ENCODE measurements at regions not wholly inside any gene's neighbourhood (a gene's known extent, or its start where the extent isn't known, plus 50 kb on each side); places are given as distances from the start of the nearest gene placed in this dataset.

- Mint-ChIP-seq H3K4me3 (ENCODE audit: unreplicated experiment) (no peak overlapping the region), H3K27me3 (ENCODE audit: unreplicated experiment) (no peaks in the 10 kb centered on the region), H3K9me3 (ENCODE audit: unreplicated experiment) (no peaks in the 10 kb centered on the region), H3K27ac (ENCODE audit: unreplicated experiment) (no peak overlapping the region), H3K36me3 (ENCODE audit: unreplicated experiment) (no peaks in the 10 kb centered on the region), H3K4me1 (ENCODE audit: unreplicated experiment) (peaks cover 12% of the 10 kb centered on the region)
- no peak for DNase-seq (ENCODE audit: extremely low spot score, unreplicated experiment)
- TF ChIP-seq CTCF (IDR thresholded peaks at IDR 0.05), result no peak
Measured at GRCh38 chr6:2375443-2375842, 130.0 kb upstream of the GMDS start.

GRCh38 chr6:2369606-2370005 lies 124.2 kb upstream of the GMDS start:
- TF ChIP-seq CTCF (IDR thresholded peaks at IDR 0.05), result no peak
- Mint-ChIP-seq H3K27ac (ENCODE audit: unreplicated experiment) (no peak overlapping the region), H3K4me1 (ENCODE audit: unreplicated experiment) (no peaks in the 10 kb centered on the region), H3K4me3 (ENCODE audit: unreplicated experiment) (no peak overlapping the region), H3K27me3 (ENCODE audit: unreplicated experiment) (no peaks in the 10 kb centered on the region), H3K9me3 (ENCODE audit: unreplicated experiment) (no peaks in the 10 kb centered on the region), H3K36me3 (ENCODE audit: unreplicated experiment) (no peaks in the 10 kb centered on the region)
- DNase-seq (ENCODE audit: extremely low spot score, unreplicated experiment), result peak; percentile 67

GRCh38 chr6:2363211-2363610 lies 117.8 kb upstream of the GMDS start:
- no peaks in the 10 kb centered on the region for H3K27me3 Mint-ChIP-seq (ENCODE audit: unreplicated experiment)
- TF ChIP-seq CTCF (IDR thresholded peaks at IDR 0.05), result no peak
- no peaks in the 10 kb centered on the region for H3K9me3 Mint-ChIP-seq (ENCODE audit: unreplicated experiment)
- no peak overlapping the region for H3K27ac Mint-ChIP-seq (ENCODE audit: unreplicated experiment)
- no peak overlapping the region for H3K4me3 Mint-ChIP-seq (ENCODE audit: unreplicated experiment)
- H3K4me1 Mint-ChIP-seq (ENCODE audit: unreplicated experiment), result no peaks in the 10 kb centered on the region
- DNase-seq (ENCODE audit: extremely low spot score, unreplicated experiment), result no peak
- peaks cover 2% of the 10 kb centered on the region for H3K36me3 Mint-ChIP-seq (ENCODE audit: unreplicated experiment)

- Mint-ChIP-seq H3K27me3 (ENCODE audit: unreplicated experiment) (no peaks in the 10 kb centered on the region), H3K4me1 (ENCODE audit: unreplicated experiment) (no peaks in the 10 kb centered on the region), H3K4me3 (ENCODE audit: unreplicated experiment) (no peak overlapping the region), H3K36me3 (ENCODE audit: unreplicated experiment) (peaks cover 2% of the 10 kb centered on the region), H3K27ac (ENCODE audit: unreplicated experiment) (no peak overlapping the region), H3K9me3 (ENCODE audit: unreplicated experiment) (no peaks in the 10 kb centered on the region)
- no peak for TF ChIP-seq CTCF (IDR thresholded peaks at IDR 0.05)
- DNase-seq (ENCODE audit: extremely low spot score, unreplicated experiment), result no peak
Measured at GRCh38 chr6:2361195-2361594, 115.8 kb upstream of the GMDS start.

- DNase-seq (ENCODE audit: extremely low spot score, unreplicated experiment), result no peak
- H3K4me1 Mint-ChIP-seq (ENCODE audit: unreplicated experiment), result no peaks in the 10 kb centered on the region
- no peak overlapping the region for H3K4me3 Mint-ChIP-seq (ENCODE audit: unreplicated experiment)
- H3K36me3 Mint-ChIP-seq (ENCODE audit: unreplicated experiment), result peaks cover 2% of the 10 kb centered on the region
- H3K9me3 Mint-ChIP-seq (ENCODE audit: unreplicated experiment), result no peaks in the 10 kb centered on the region
- TF ChIP-seq CTCF (IDR thresholded peaks at IDR 0.05), result no peak
- H3K27ac Mint-ChIP-seq (ENCODE audit: unreplicated experiment), result no peak overlapping the region
- no peaks in the 10 kb centered on the region for H3K27me3 Mint-ChIP-seq (ENCODE audit: unreplicated experiment)
Measured at GRCh38 chr6:2360716-2361115, 115.3 kb upstream of the GMDS start.

All from osteocyte (in vitro differentiated cells).